CD4-positive, alpha-beta T cell treated with Interleukin-15 for 4 hours (primary cell): ENCODE measurements at regions not wholly inside any gene's neighbourhood (a gene's known extent, or its start where the extent isn't known, plus 50 kb on each side); places are given as distances from the start of the nearest gene placed in this dataset.

Source experiments
- DNase-seq: peaks from one replicate; pipeline ENCODE4 v3.0.0-alpha.2; 2020; ENCODE audit warnings: low spot score

DNA sequence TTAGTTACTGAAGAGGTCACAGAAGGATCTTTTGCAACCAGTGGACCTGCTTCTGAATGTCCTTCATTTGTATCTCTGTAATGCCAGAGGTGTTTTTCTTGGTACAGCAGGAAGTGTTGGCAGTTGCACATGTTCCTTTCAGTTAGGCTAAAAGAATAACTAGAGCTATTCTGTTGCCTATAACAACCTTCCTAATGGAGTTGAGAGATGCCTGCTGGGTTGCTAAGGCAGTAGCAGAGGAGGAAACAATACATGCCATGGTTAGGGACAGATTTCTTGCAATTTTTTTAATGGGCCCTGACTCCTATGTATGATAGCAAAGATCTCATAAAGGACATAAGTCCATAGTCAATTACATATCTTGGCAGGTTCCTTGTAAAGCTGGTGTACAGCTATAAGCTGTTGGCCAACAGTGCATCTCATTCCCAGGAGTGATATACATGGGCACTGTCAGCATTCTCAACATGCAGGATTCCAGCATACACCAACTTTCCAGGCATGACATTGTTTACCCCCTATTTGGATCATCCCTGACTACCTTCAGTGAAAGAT, 556.6 kb downstream of the CCER1 start:
- no peak for DNase-seq

DNA sequence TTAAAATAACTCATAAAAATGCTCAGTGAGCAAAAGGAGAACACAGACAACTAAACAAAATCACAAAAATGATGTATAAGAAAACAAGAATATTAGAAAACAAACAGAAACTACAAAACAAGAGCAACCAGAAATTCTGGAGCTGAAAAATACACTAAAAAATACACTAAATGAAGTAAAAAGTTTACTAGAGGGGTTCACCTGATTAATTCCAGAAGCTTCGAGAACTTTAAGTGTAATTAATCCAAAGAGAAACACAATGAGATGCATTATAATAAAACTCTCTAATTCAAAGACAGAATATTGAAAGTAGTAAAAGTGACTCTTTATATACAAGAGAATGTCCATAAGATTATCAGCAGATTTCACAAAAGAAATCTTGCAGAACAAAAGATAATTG, 558.4 kb downstream of the CCER1 start:
- DNase-seq = no peak

DNA sequence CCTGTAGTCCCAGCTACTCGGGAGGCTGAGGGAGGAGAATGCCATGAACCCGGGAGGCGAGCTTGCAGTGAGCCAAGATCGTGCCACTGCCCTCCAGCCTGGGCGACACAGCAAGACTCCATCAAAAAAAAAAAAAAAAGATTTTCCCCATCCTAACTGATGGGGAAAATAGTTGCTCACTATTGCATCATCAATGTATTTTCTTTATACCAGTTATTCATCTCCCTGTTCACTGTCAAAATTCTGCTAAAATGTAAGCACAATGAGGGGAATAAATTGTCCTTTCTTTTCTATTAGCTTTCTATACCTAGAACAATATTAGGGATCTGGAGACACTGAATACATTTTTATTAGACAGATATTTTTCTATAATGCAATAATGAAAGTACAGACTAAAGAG, 561.3 kb downstream of the CCER1 start:
- no peak for DNase-seq

DNA sequence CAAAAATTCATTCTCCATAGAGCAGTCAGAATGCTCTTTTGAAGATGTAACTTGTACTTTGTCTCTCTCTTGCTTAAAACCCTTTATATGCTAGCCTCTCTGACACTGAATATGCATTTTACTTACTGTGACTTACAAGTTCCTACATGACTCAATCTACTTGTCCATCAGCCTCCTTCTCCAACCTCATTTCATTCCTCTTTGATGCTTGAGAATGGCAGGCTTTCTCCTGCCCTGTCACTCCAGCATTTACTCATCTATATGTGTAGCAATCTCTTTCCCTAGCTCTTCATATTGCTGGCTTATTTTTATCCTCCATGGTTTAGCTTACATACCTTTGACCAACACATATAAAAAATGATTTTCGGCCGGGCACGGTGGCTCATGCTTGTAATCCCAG, 561.9 kb downstream of the CCER1 start:
- no peak for DNase-seq

DNA sequence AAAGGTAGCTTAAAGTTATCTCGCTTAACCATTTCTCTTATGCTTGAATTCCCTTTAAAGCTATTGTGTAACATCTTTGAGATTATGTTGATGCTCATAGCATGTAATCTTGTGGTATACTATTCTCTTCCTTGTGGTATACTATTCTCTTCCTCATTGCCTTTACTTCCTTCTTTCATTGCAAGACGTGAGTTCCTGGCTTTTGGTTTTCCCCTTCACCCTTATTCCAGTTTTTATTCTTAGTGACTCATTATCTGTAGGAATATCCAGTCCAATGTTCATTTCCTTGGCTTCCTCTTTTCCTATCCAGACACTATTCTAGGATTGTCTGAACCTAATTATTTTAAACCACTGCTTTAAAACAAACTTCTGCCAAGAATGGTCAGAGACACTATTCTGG, 564.0 kb downstream of the CCER1 start:
- no peak for DNase-seq

DNA sequence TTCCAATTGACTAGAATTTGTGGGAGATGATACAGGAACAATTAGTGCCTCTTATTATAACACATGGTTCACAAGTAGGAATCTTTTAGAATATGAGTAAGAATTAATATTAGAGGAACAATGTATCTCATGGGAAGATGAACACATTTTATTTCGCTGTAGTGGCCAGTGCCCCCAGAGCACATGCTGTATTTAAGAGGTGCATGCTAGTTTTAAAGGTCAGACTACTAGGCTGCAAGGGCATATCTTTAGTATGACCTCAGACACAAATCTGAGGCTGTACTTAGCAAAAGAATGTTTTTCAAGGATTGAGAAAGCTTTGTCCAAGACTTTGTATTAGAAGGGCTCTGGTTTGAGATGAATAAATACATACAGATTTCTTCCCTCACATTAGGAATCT, 586.9 kb downstream of the CCER1 start:
- no peak for DNase-seq

DNA sequence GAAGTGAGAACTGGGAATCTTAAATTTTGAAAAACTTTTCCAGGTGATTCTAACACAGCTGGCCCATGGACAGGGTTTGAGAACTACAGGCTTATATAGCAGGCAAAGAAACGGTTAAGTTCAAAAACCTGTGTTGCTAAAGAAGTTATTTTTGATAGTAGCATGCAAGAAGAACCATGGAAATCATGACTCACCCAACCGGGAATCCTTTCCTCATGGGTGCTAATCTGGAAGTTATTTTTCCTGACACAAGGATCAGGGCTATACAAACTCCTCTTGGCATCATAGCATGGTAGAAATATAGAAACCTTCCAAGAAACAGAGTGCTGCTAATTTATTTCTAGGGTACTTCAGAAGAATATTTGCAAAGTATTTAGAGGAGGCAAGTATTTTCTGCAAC, 588.7 kb downstream of the CCER1 start:
- DNase-seq = no peak

DNA sequence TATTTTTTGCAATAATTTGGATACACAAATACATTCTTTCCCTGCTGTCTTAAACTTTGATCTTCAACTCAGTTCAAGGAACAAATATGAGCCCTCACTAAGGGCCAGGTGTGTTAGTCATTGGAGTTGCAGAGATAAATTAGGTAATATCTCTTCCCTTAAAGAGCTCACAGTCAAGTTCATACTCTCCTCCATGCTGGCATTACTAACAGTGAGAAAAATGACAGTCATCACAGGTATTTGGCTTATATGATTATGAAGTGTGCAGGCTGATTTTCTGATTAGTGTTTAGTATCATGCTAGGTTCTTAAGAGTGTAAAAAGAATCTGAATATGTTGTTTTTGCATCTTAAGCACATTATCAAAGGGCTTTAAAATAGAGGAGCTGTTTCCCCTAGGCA, 594.7 kb downstream of the CCER1 start:
- DNase-seq = no peak

DNA sequence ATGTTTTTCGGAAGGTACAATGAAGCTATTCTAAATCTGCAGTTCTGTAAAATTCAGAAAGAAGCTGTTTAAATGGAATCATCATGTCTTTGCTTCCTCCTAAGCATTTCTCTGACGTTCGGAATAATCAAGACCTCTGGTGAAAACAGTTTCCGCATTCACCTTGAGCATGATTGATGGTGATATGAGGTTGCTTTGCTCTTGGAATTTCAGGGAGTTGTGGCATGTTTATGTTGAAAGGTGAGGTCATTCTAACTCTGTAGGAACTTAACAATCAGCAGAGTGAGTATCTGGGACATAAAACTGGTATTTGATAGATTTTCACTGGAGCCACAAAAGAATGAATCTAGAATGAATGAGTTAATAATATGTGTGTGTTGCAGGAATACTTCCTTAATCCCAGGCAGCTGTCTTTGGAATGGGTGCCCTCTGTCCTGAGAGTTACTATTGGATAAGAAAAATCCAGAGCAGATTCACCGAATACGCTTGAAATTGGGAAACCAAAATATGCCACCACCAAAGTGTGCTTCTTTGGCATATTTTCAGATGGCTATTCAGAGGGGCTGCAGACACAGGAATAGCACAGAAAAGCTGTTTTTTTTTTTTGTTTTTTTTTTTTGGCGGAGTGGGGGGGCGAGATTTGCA, 599.1 kb downstream of the CCER1 start:
- DNase-seq = no peak

DNA sequence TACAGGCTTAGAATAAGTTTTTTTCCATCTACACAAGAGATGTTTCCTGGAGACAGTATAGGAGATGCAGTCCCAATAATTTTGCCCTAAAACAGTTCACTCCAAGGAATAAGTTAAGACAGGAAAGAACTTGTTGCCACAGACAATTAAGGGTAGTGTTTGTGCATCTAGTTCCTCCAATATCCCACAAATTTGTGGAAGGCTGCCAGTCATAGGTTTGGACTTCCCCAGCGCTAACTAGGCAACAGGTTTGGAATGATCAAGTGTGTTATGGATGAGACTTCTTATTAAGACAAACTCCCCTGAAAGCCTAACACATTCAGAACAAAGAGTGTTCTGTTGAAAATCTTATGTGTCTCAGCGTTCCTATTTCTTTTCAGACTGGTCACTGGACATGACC, 611.0 kb downstream of the CCER1 start:
- DNase-seq = no peak

DNA sequence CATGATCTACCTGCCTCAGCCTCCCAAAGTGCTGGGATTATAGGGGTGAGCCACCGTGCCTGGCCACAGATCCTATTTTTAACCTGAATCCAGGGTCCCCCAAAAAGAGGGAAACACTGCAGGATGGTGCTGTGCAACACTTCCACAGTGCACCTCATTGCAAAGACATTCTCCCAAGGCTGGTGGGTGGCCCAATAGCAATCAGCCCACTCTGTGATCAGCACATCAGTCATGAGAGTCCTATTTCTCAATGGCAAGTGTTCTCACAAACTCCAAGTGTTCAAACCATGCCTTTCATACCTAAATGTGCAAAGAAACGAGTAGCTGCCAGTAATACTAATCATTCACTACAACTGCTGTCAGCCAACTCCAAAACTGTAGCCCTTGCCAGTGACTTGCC, 612.9 kb downstream of the CCER1 start:
- DNase-seq = no peak

DNA sequence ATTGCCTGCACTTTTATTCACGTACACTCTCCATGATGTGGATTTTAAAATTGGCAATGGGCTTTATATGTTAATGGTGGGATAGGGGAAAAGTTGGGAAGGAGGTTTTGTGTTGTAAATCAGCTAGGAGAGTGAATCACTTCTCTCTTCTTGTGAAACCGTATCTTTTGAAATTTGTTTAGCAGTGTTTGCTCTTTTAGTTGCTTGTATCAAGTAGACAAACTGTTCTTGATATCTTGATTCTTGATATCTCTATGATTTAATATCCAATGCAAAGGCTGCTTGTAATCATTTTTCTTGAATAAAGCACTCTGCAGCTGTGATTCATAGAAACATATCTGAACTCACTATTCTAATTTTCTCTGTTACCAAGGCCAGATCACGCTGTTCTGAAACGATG, 615.1 kb downstream of the CCER1 start:
- no peak for DNase-seq

DNA sequence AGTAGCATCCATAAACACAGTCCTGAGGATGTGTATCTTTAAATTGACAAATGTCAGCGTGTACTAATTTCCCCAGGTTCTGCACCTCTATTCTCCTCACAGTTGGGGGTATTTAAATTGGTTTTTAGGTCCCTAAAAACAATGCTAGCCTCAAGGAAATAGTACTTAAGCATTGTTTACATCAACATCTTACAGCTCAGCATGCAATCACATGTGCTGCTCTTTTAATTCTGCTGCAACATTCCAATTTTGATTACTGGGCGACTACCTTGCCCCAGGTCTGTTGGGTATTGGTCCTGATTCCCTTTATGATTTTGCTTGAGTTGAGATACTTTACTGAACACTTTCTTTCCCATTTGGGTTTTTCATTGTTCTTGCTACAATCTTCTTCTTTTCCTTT, 616.6 kb downstream of the CCER1 start:
- no peak for DNase-seq

DNA sequence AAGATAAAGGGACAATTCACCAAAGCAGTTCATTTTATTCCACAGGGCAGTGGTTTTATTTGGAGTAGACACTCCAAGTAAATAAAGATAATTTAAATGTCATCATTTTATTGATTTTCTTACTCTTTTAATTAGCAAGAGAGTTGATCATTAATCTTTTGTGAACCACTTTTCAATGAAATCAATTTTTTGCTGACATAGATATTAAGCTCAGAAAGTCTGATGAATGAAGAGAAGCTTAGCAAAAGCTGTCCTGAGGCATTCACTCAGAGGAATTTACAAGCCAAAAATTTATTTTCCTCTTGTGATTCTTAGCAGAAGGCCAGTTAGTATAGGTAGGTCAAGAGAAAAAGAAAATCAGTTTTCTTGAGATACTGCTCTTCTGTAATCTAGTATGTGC, 618.0 kb downstream of the CCER1 start:
- DNase-seq = no peak

DNA sequence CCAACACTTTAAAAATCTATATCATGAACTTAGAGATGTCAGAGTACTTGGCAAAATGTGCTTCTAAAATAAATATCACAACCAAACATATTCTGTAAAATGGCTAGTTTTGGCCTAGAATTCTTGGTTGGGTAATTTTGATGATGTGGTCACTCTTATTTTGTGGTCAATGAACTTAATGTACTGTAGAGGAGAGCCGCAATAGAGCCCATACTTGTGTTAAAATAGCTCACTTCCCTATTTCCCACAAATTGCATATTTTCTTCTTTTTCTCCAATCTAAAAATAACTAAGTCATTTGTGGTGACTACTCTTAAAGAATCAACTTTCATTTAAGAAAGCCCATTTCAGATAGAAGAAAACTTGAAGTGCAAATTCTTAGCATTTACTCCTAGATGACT, 619.4 kb downstream of the CCER1 start:
- no peak for DNase-seq

DNA sequence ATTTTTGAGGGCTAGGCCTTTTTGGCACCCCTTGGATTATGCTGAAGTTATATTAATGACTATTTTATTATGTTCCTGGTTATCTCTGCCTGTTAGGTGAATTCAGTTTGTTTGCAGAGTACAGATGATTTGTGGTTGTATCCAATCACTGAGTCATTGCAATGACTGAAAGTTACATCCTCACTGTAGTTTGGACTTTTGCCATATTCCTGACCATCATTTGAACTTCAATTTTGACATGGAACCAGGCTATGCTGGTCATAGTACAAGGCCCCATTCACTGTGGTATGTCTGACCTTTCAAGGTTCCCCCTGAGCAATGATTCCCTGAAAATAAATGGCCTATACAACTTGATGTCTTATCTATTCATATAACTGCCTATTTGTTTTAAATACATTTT, 621.0 kb downstream of the CCER1 start:
- DNase-seq = no peak

DNA sequence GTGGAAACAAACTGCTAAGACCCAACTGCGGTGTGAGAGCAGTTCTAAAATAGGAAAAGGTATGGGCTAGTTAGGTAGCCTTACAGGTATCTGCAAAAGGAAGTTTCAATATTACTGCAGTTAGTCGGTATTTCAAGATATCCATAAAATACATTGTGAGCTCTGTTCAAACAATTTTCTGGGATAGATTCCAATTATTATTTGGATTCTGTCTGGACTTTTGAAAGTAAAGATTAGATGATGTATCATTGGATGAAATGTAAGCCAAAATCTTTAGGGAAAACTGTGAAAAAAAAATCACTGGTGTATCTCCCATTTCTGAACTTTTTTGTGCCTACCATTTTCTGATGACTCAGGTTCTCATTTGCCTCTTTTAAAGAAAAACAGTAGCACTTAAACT, 621.6 kb downstream of the CCER1 start:
- no peak for DNase-seq

DNA sequence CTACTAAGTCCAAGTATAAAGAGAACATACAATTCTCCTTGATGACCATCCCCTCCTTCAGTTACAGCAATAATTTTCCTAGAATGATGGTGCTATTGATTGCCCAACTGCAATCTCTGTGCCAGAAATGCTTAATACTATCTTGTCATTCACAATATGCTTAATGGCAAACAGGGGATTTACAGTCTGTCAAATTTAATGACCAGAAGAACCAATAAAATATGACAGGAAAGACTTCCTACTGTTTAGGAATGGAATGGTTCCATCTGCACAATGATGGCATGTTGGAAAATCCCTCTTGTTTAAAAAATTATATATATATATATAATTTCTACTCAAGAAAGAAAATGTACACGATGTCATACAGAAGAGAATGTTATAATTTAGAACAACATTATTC, 623.2 kb downstream of the CCER1 start:
- DNase-seq = no peak

DNA sequence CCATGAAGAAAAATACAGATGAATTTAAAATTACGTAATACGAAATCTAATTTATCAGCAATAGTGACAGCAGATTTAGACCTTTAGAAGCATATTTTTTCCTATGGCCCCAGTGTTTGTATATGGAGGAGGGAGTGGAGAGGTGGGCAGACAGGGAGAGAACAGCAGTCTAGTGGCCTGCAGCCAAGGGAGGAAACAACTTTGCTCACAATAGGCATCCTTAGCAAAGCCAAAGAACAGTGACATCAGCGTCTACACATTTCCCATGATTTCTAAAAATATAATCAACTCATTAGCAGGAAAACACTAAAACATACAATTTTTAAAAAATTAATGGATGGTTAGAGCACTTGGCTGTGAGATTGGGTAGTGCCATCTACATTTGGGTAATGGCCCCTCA, 622.6 kb upstream of the ATP2B1 start:
- DNase-seq = no peak

DNA sequence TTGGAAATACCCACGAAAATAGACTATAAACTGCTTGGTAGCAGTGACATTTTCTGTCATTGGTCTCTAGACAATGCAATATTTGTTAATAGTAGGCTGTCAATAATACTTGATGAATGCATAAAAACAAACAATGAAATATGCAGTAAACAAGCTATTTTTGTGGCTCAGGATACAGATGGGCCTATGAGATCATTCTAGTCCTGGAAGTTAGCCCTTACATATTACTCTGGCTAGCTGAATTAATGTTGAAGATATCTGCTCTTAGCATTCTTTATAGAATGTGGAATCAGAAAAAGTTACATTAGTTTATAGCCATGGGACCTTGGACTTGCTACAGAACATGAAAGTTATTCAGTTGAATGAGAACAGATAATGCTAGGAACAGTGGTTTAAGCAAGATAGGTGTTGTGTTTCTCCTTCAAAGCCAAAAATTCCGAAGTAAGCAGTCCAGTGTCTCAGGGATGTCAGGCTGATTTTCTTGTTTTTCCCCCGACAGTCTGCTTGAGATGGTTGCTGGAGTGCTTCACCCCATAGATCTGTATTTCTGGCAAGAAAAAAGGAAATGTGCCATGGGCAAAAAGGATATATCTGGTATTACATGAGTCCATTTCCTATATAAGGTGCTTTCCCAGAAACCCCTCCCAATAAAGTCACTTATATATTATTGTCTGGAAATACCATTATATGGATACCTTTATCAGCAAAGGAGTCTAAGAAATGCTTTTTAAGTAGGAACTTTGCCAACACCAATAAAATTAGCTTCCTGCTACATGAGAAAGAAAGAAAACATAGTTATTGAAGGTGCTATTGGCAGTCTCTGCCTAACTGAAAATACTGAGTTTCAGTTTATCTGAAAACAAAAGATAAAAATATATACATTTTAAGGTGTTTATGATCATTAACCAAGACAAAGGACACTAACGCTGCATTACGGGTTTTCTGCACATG, 619.4 kb upstream of the ATP2B1 start:
- no peak for DNase-seq

DNA sequence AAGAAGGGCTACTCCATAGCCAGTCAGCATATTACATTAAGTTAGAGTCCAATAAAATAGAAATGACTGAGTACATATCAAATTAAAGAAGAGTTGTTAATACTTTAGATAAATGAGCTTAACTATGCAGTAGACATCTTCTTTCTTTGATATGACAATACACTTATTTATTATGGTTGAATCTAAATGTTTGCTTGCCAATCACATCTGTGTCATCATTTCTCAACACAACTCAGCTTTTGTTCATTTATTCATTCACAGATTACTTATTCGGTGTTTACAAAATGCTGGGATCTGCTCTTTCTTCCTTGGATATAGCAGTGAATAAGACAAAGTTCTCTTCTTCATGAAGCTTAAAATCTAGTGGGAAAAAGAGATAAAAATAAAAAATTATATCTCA, 614.6 kb upstream of the ATP2B1 start:
- DNase-seq = no peak

DNA sequence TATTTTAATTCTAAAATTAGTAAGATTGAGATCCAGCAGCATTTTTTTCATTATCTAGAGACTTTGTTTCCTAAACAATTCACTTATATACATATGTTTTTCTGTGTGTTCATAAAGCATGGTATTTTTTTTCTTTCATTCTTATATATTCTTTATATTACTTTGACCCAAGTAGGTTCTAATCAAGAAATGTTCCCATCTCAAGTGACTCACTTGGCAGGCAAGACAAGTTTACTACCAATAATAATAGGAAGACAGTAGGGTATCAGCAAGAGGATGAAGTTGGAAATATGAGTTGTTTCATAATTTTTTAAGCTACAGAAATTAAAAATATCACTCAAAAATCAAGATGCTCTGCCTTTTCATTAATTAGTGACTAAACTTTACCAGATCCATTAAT, 613.4 kb upstream of the ATP2B1 start:
- no peak for DNase-seq

DNA sequence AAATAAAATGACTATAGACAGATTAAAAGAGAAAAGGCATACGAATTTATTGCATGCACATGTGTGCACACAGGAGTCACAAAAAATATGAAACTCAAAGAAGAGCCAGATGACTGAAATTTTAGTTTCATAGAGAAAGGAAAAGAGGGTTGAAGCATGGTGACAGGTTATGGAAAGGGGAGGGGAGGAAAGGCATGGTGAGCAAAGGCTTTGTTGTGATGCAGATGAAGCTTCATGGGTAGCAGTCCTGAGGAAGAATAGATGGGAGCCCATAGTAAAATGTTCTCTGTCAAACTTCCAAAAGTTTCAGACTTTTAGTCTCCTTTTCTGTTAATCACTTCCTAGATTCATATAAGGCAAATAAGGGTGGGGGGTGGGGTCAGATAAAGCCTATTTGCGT, 612.7 kb upstream of the ATP2B1 start:
- no peak for DNase-seq

DNA sequence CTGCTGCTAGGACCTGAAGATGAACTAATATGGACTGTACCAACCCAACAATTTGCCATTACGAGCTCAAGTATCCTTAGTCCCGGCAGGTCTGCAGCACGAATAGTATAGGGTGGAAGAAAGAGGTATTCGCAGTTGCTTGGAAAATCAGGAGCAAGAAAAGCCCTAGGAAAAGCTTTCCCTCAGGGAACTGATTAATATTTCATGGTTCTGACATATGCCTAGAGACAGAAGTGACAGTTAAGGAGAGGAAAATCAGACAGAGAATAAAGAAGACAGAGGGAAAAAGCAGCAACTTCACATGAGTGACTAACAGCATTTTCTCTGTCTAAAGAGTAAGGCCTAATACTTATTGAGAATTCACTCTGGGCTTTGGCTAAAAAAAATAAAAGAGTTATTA, 602.9 kb upstream of the ATP2B1 start:
- no peak for DNase-seq
